ENCODE measurements at regions not wholly inside any gene's neighbourhood (a gene's known extent, or its start where the extent isn't known, plus 50 kb on each side); places are given as distances from the start of the nearest gene placed in this dataset.

GRCh38 chr4:167786504-167786903, 305.8 kb upstream of the ANXA10 start:
- TF ChIP-seq, protein P1, sequence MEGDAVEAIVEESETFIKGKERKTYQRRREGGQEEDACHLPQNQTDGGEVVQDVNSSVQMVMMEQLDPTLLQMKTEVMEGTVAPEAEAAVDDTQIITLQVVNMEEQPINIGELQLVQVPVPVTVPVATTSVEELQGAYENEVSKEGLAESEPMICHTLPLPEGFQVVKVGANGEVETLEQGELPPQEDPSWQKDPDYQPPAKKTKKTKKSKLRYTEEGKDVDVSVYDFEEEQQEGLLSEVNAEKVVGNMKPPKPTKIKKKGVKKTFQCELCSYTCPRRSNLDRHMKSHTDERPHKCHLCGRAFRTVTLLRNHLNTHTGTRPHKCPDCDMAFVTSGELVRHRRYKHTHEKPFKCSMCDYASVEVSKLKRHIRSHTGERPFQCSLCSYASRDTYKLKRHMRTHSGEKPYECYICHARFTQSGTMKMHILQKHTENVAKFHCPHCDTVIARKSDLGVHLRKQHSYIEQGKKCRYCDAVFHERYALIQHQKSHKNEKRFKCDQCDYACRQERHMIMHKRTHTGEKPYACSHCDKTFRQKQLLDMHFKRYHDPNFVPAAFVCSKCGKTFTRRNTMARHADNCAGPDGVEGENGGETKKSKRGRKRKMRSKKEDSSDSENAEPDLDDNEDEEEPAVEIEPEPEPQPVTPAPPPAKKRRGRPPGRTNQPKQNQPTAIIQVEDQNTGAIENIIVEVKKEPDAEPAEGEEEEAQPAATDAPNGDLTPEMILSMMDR (IDR thresholded peaks at IDR 0.05), result no peak
- TF ChIP-seq POLR2AphosphoS5 (IDR thresholded peaks at IDR 0.05), result no peak
- no peak for TF ChIP-seq POLR2A (IDR thresholded peaks at IDR 0.05)
- no peak for TF ChIP-seq EP300 (IDR thresholded peaks at IDR 0.05)
